ENCODE measurements at regions not wholly inside any gene's neighbourhood (a gene's known extent, or its start where the extent isn't known, plus 50 kb on each side); places are given as distances from the start of the nearest gene placed in this dataset.
"Not testable (repeated sequence)": the region's sequence is repeated elsewhere in the genome, so short reads cannot be mapped to it uniquely, and the experiment has no call there.

DNA sequence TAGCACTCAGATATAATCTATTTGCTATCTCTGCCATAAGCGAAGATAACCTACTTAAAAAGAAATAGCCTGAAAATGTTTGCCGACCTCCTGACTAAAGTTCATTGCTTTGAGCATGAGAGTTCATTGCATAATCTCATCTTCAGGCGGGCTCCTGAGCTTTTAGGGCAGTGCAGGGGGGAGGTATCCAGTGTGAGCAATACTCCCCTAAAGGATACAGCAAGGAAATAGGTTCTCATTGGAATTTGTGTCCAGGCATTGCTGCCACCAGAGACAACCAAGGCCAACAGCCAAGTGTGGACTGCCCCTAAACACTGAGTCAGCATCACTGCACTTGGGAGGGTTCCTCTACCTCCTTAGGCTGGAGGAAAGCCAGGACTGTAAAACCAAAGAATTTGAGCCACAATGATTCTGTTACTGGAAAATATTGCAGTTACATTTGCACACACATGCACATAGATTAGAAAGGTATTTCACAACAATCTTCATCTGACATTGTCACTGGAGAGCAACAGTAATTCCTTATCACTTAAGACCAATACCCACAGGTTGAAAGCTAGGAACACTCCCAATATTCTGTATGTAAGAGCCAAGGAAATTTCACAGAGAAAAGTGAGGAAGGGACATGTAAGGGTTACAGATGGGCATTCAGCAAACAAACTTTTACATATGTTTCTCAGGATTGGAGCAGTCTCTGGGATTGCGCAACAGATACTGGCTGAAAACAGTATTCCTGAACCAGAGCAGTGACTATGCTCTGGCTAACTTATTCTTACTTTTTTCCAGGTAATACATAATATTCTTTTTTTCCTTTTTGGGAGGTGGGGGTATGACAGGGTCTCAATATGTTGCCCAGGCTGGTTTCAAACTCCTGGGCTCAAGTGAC is 98.6 kb upstream of the TLE1 start:
- Mint-ChIP-seq H3K9me3 (peaks cover 4% of the 10 kb centered on the region), H3K27me3 (no peaks in the 10 kb centered on the region), H3K4me3 (no peak overlapping the region), H3K27ac (no peak overlapping the region), H3K36me3 (ENCODE audit: low read depth) (no peaks in the 10 kb centered on the region), H3K4me1 (no peaks in the 10 kb centered on the region)
- no peak for DNase-seq
- no peak for ATAC-seq

DNA sequence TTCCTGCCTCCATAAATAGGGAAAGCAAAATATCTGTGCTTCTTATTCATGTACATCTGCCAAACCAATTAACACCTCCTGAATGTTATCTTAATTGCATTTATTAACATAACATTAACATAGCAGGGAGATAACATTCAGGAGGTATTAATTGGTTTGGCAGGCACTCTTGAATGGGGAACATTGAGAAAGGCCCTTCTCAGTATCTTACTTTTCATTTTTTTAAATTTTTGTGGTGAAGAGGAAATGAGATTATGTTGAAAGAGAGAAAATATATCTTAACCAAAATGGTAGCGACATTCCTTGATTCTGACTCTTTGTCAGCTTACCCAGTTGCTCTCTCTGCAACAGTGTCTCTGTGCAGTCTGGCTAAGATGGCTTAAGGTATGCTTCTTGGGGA is 100.4 kb upstream of the TLE1 start:
- no peak overlapping the region for H3K27ac Mint-ChIP-seq
- DNase-seq (no peak), ATAC-seq (no peak)
- no peaks in the 10 kb centered on the region for H3K4me1 Mint-ChIP-seq
- H3K36me3 Mint-ChIP-seq (ENCODE audit: low read depth), result no peaks in the 10 kb centered on the region
- no peaks in the 10 kb centered on the region for H3K27me3 Mint-ChIP-seq
- no peak overlapping the region for H3K4me3 Mint-ChIP-seq
- H3K9me3 Mint-ChIP-seq, result peaks cover 4% of the 10 kb centered on the region

DNA sequence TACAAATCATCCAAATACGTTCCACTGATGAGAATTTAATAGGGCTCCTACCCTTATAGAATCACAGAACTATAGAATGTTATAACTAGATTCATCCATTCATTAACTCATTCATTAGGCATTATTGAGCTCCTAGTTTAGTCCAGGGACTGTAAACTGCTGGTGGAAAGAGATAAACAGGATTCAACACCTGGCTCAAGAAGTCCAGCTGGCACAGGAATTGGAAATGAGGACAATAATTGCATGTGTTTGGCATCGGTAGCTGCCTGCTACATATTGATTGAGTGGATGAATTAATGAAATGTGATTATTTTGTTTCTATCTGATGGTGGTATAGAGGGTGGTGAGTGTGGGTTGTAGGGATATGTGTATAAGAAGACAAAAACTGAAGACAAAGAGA is 100.8 kb upstream of the TLE1 start:
- Mint-ChIP-seq H3K27me3 (no peaks in the 10 kb centered on the region), H3K27ac (no peak overlapping the region), H3K9me3 (peaks cover 4% of the 10 kb centered on the region), H3K36me3 (ENCODE audit: low read depth) (no peaks in the 10 kb centered on the region), H3K4me1 (no peaks in the 10 kb centered on the region), H3K4me3 (no peak overlapping the region)
- DNase-seq (no peak), ATAC-seq (no peak)

DNA sequence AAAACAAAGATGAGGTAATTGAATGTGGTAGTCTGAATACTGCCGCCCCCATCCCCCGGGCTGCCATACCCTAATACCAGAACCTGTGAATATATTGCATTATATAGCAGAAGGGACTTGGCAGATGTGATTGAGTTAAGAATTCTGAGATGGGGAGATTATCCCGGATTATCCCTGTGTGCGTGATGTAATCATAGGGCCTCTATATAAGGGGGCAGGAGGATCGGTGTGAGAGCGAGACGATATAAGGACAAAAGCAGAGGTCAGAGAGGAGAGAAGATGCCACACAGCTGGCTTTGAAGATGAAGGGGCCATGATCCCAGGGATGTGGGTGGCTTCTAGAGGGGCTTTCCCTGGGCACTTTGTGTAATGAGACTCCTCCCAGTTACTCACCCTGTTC is 101.7 kb upstream of the TLE1 start:
- Mint-ChIP-seq H3K27me3 (no peaks in the 10 kb centered on the region), H3K4me1 (no peaks in the 10 kb centered on the region), H3K4me3 (no peak overlapping the region), H3K27ac (no peak overlapping the region), H3K9me3 (peaks cover 4% of the 10 kb centered on the region), H3K36me3 (ENCODE audit: low read depth) (no peaks in the 10 kb centered on the region)
- DNase-seq, result no peak
- no peak for ATAC-seq

DNA sequence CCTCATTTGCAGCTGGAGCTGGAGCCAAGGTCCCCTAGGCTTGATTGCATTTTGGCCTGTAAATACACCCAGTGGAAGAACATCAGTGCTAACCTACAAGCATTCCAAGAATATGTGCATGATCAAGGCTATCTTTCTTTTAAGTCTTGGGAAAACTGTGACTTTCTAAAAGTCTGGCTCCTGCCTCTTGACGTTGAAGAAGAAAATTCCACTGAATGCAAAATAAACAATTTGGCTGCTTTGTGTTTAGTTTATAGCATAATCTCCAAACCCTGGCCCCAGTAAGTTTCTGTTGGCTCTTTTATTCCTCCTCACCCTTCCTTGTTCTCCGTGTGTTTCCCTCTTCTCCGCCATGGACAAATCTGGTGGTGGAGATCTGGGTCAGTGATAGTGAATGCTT is 109.3 kb upstream of the TLE1 start:
- DNase-seq (no peak), ATAC-seq (no peak)
- Mint-ChIP-seq H3K4me3 (no peak overlapping the region), H3K9me3 (no peaks in the 10 kb centered on the region), H3K4me1 (no peaks in the 10 kb centered on the region), H3K27ac (no peak overlapping the region), H3K36me3 (ENCODE audit: low read depth) (no peaks in the 10 kb centered on the region), H3K27me3 (no peaks in the 10 kb centered on the region)

DNA sequence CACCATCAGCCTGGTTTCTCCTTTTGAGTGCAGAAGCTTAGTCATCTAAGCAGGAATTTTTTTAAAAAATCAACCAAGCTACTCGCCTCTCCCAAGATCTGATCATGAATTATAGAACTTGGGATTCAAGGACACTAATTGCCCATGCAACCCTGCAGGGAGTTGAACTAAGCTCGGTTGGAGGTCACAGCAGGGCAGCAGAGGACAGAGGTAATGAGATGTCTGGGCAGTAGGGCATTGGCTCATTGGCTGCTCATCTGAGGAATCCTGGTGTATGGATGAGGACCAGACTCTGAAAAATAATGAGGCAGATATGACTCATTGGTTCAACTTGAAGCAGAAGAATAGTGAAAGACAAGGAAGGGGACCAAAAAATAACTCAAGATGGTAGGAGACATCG is 111.8 kb upstream of the TLE1 start:
- H3K27ac Mint-ChIP-seq, result no peak overlapping the region

DNA sequence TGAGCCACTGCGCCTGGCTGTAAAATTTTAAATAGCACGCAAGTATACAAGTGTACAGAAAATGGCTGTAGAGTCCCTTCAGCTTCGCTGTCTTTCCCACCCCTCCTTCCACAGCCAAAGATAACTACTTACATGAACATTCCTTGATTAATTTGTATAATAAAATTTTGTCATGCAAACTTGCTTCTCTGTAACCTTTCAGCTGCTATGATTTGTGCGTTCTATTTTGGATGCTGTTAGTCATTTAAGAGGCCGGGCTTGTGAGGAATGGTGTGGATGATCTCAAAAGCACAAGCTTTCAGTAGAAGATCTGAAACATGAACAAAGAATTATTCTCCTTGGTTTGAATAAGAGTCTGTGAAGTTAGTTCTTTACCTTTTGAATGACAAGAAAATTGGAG is 115.0 kb upstream of the TLE1 start:
- Mint-ChIP-seq H3K9me3 (no peaks in the 10 kb centered on the region), H3K4me3 (no peak overlapping the region), H3K27me3 (no peaks in the 10 kb centered on the region), H3K4me1 (no peaks in the 10 kb centered on the region), H3K36me3 (ENCODE audit: low read depth) (no peaks in the 10 kb centered on the region), H3K27ac (no peak overlapping the region)
- DNase-seq (no peak), ATAC-seq (no peak)

More for the DNA sequence above, 111.8 kb upstream of the TLE1 start:
- DNase-seq, result no peak
- H3K4me1 Mint-ChIP-seq, result no peaks in the 10 kb centered on the region
- no peaks in the 10 kb centered on the region for H3K36me3 Mint-ChIP-seq (ENCODE audit: low read depth)
- no peak overlapping the region for H3K4me3 Mint-ChIP-seq
- H3K27me3 Mint-ChIP-seq, result no peaks in the 10 kb centered on the region
- ATAC-seq, result no peak
- no peaks in the 10 kb centered on the region for H3K9me3 Mint-ChIP-seq

DNA sequence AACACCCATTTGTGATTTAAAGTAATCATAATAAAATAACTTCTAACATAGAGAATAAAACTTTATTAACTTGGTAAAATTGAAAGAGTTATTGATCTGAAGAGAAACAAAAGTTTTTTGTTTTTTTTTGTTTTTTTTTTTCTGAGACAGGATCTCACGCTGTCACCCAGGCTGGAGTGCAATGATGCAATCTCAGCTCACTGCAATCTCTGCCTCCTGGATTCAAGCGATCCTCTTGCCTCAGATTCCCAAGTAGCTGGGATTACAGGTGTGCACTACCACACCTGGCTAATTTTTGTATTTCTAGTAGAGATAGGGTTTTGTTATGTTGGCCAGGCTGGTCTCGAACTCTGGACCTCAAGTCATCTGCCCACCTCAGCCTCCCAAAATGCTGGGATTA is 116.5 kb upstream of the SPATA31D4 start:
- H3K4me1 Mint-ChIP-seq, result peaks cover 20% of the 10 kb centered on the region
- H3K4me3 Mint-ChIP-seq; H3K36me3 Mint-ChIP-seq (ENCODE audit: low read depth); H3K27me3 Mint-ChIP-seq; H3K27ac Mint-ChIP-seq; H3K9me3 Mint-ChIP-seq; ATAC-seq; DNase-seq: not testable (repeated sequence)

DNA sequence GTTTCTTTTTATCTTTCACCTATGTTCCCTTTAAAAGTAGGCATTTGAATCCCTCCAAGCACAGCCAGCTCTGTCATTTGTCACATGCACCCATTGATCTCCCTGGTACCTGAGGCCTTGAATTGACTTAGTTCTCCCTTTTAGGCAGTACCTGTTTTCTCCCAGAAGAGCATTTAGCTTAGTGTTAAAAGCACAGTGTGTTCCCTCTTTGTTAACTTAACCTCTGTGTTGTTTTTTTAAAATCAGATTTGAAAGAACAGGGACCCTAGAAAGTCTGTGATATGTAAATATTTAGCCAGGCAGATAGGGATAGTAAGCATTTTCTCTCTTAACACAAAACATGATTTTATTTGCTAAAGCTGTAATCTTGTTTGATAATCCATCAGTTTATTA is 113.8 kb upstream of the SPATA31D4 start:
- H3K27me3 Mint-ChIP-seq, result no peaks in the 10 kb centered on the region
- H3K4me3 Mint-ChIP-seq, result no peak overlapping the region
- no peak overlapping the region for H3K27ac Mint-ChIP-seq
- peaks cover 20% of the 10 kb centered on the region for H3K4me1 Mint-ChIP-seq
- no peak for ATAC-seq
- DNase-seq, result no peak
- no peaks in the 10 kb centered on the region for H3K36me3 Mint-ChIP-seq (ENCODE audit: low read depth)
- peaks cover 4% of the 10 kb centered on the region for H3K9me3 Mint-ChIP-seq

DNA sequence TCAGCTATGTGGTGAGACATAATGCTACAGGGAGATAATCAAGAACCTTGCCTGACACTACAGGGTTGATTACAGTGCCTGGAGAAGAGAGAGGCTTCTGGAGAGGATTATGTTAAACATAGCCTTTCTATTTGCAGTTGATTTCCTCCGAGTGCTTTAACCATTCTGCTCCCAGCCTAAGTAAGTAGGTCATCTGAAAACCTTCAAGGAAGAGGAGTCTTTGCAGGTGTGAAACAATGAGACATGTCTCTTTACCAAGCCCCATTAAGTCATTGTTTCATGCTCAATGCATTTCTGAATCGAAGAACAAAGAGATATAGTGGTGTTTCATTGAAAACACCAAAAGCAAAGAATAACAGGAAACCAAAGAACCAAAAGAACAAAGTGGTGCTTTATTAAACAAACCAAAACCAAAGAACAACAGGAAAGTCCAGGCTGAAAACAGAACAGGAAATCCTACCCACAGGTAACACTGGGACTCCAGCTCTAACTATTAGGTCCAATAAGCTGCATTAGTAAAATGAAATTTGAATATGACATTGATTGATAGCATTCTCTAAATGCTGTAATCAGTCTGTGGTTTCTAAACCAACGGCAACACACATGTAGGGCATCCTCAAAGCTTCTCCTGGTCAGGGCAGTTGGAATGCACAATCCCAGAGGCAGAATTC is 113.3 kb upstream of the SPATA31D4 start:
- no peak for DNase-seq
- peak; percentile 20 for ATAC-seq
- Mint-ChIP-seq H3K4me3 (no peak overlapping the region), H3K4me1 (peaks cover 20% of the 10 kb centered on the region), H3K27me3 (no peaks in the 10 kb centered on the region), H3K27ac (no peak overlapping the region), H3K36me3 (ENCODE audit: low read depth) (no peaks in the 10 kb centered on the region), H3K9me3 (peaks cover 4% of the 10 kb centered on the region)

DNA sequence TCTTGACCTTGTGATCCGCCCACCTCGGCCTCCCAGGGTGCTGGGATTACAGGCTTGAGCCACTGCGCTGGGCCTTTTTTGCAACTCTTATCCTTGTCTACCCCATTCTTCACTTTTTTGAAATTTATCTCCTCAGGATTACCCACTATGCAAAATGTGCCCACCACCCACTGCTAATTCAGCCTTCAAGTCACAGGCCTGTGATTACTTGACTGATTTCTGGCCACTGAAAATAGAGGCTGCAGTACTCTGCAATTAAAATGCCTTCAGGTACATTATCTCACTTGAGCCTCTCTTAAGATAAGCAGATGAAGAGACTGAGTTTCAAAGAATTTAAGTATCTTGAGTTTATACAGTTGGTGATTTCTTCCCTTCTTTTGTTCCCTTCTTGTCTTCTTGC is 112.4 kb upstream of the SPATA31D4 start:
- H3K27ac Mint-ChIP-seq, result no peak overlapping the region
- H3K36me3 Mint-ChIP-seq (ENCODE audit: low read depth), result no peaks in the 10 kb centered on the region
- peaks cover 20% of the 10 kb centered on the region for H3K4me1 Mint-ChIP-seq
- peaks cover 4% of the 10 kb centered on the region for H3K9me3 Mint-ChIP-seq
- ATAC-seq, result no peak
- H3K4me3 Mint-ChIP-seq, result no peak overlapping the region
- H3K27me3 Mint-ChIP-seq, result no peaks in the 10 kb centered on the region
- no peak for DNase-seq

DNA sequence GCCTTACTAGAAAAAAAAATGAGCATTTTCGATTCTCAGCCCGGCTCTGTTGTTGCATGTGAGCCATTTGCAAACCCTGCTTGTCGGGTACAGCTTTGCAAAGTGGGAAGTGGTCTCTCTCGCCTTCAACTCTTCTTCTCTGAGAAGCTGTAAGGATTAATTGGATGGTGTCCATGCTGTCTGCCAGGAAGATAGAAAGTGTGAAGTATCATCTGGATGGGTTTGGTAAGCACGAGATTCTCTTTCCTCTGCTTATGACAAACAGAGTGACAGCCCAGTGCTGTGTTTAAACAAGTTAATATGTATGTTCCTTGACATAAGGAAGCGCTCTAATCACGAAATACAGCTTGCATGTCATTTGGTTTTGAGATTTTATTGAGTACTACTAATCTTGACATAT is 109.1 kb upstream of the SPATA31D4 start:
- Mint-ChIP-seq H3K9me3 (peaks cover 4% of the 10 kb centered on the region), H3K36me3 (ENCODE audit: low read depth) (no peaks in the 10 kb centered on the region), H3K4me3 (no peak overlapping the region), H3K4me1 (peaks cover 15% of the 10 kb centered on the region), H3K27me3 (no peaks in the 10 kb centered on the region), H3K27ac (no peak overlapping the region)
- ATAC-seq (no peak), DNase-seq (no peak)

DNA sequence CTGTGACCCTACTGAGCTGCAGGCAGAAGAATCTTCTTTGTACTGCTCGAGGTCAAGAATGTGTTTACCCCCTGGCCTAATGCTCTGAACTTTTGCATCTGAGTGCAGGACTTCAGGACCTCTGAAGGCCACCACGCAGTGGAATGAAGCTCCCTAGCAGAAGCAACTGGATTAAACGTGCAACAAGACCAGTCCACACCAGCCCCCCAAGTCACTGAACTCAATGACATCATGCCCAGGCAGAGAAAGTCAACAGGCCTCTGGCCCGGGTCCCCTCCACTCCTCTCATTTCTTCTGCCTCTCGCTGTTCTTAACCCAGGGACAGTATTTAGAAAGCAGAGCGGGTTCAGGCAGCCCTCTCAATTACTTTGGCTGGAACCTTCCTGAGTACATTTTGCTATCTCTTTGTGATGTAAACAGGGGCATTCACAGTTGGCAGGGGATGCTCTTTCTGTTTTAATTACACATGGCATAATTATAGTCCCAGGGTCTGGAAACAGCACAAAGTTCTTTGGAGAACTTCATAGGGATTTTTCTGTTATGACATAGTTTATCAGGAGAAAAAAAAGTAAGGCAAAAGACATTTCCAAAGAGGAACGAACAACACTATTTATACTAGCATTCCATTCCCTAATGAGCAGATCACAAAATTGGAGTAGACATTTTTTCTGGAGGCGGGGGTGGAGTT is 108.2 kb upstream of the SPATA31D4 start:
- no peak for ATAC-seq
- no peaks in the 10 kb centered on the region for H3K27me3 Mint-ChIP-seq
- no peaks in the 10 kb centered on the region for H3K36me3 Mint-ChIP-seq (ENCODE audit: low read depth)
- H3K4me3 Mint-ChIP-seq, result no peak overlapping the region
- no peak for DNase-seq
- peaks cover 7% of the 10 kb centered on the region for H3K4me1 Mint-ChIP-seq
- H3K27ac Mint-ChIP-seq, result no peak overlapping the region
- peaks cover 4% of the 10 kb centered on the region for H3K9me3 Mint-ChIP-seq

DNA sequence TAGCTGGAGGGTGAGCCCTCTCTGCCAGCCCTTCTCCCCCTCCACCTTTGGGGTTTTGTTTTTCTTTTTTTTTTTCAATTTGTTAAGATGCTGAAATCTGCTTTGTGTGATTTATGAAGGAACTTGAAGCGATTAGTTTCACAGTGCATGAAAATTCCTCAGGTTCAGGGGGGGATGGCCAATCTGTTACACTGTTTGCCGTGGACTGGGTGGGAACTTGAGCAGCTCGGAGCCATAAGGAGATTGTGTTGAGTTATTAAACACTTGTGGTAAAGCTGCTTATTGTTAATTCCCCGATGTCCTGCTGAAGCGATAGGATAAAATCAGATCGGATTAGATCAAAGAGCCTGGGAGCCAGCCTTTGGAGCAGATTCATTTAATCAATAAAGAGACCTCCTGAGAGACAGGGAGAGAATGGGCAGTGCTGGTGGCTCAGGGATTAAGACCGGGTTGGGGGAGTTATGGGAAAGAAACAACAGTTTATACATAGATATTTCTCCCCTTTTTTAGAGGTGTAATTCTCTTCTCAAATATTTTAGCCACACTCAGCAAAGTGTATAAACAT is 105.8 kb upstream of the SPATA31D4 start:
- Mint-ChIP-seq H3K27ac (no peak overlapping the region), H3K9me3 (no peaks in the 10 kb centered on the region), H3K36me3 (ENCODE audit: low read depth) (no peaks in the 10 kb centered on the region), H3K4me1 (no peaks in the 10 kb centered on the region), H3K4me3 (no peak overlapping the region), H3K27me3 (peaks cover 2% of the 10 kb centered on the region)
- ATAC-seq, result no peak
- DNase-seq, result no peak

DNA sequence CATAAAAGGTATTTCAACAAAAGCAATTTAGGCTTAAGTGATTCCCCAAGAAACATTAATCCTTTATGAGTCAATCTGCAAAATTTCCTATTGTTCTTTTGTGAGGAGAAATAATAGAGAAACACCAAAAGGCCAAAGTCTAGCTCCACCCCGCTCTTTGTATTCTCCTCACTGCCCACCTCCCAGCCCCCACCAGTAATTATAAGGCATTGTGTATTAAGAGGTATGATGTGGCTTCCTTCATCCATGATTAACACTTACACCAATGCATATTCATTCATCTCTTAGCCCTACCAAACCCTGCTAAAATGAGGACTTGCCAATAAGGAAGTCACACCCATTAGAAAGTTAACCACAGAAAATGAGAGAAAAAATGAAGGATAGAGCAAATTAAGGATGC is 105.3 kb upstream of the SPATA31D4 start:
- Mint-ChIP-seq H3K27me3 (peaks cover 2% of the 10 kb centered on the region), H3K4me3 (no peak overlapping the region), H3K9me3 (no peaks in the 10 kb centered on the region), H3K36me3 (ENCODE audit: low read depth) (no peaks in the 10 kb centered on the region), H3K27ac (no peak overlapping the region), H3K4me1 (no peaks in the 10 kb centered on the region)
- DNase-seq (no peak), ATAC-seq (no peak)
